ENCODE measurements at regions not wholly inside any gene's neighbourhood (a gene's known extent, or its start where the extent isn't known, plus 50 kb on each side); places are given as distances from the start of the nearest gene placed in this dataset.

DNA sequence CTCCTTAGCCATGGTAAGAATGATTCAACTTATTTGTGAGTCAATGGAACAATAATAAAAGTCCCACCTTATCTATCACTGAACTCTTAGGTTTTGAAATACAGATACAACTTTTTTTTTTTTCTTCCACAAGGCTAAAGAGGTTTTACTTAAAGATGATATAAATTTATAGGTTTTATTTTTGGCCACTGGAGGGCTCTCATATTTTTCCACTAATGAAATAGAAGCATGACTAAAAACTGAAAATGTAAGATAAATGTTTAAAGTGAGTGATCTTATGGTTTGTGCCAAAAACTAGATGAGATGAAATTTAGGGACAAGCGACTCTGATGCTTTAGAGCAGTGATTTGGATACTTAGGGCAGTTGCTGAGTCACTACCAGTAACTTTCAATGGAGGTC is 499.0 kb downstream of the NUF2 start:
- SMC1A ChIA-PET (ENCODE audit: uncharacterized antibody, unreplicated experiment): no interaction called here
- 4% methylated on average over 1 of the region's 1 CpG for WGBS (ENCODE audit: insufficient coverage, insufficient replicate concordance, low lambda C conversion rate, missing lambda C conversion rate)
- no peak overlapping the region for H3K9ac ChIP-seq (ENCODE audit: control insufficient read depth, insufficient read depth, low read length)
- no peak overlapping the region for H3K27ac ChIP-seq (ENCODE audit: control insufficient read depth, insufficient read depth)
- intact Hi-C loops (cut with micrococcal nuclease; ENCODE audit: unreplicated experiment): loop anchor here (10.0 kb wide), 1 partner anchor 964 kb away; no protein-coding TSS in a partner anchor
- no peaks in the 10 kb centered on the region for H4K20me1 ChIP-seq (ENCODE audit: control insufficient read depth, insufficient read depth)
- RAD21 ChIA-PET (ENCODE audit: unreplicated experiment): no interaction called here
- no peak overlapping the region for H3K4me3 ChIP-seq
- CTCF ChIA-PET: no interaction called here
- peak; percentile 14; the same call in 1 of the 2 replicates for TF ChIP-seq RAD21 (IDR thresholded peaks at IDR 0.05; ENCODE audit: insufficient read depth, low read depth, low read length)
- no peak for TF ChIP-seq NBN (IDR thresholded peaks at IDR 0.05)
- FAIRE-seq: no peak
- H3K79me2 ChIP-seq (ENCODE audit: control insufficient read depth, insufficient read depth, low read length): no peaks in the 10 kb centered on the region
- in situ Hi-C loops (cut with MboI): no loop called here
- no peak overlapping the region for H2AFZ ChIP-seq (ENCODE audit: control insufficient read depth, low read depth, low read length)
- H3K4me1 ChIP-seq (ENCODE audit: control insufficient read depth, insufficient read depth, low read length): no peaks in the 10 kb centered on the region
- no peaks in the 10 kb centered on the region for H3K9me3 ChIP-seq (replicated peaks; ENCODE audit: control insufficient read depth, insufficient read depth, low read length)
- DNase-seq (ENCODE audit: low read depth, low spot score): no peak
- no TSS peak for BruUV-seq (replicated peaks)
- peak; percentile 15; the same call in 1 of the 3 replicates for ATAC-seq
- H3K27me3 ChIP-seq (replicated peaks in 1 of 2; ENCODE audit: control insufficient read depth in 2 of 2, insufficient read depth in 2 of 2, low read length in 1 of 2): no peaks in the 10 kb centered on the region
- no peak overlapping the region for H3K4me2 ChIP-seq (ENCODE audit: control insufficient read depth, insufficient read depth)
- POLR2A ChIA-PET: no interaction called here
- H3K36me3 ChIP-seq (ENCODE audit: control insufficient read depth in 2 of 2, insufficient read depth in 2 of 2, low read length in 1 of 2): no peaks in the 10 kb centered on the region

DNA sequence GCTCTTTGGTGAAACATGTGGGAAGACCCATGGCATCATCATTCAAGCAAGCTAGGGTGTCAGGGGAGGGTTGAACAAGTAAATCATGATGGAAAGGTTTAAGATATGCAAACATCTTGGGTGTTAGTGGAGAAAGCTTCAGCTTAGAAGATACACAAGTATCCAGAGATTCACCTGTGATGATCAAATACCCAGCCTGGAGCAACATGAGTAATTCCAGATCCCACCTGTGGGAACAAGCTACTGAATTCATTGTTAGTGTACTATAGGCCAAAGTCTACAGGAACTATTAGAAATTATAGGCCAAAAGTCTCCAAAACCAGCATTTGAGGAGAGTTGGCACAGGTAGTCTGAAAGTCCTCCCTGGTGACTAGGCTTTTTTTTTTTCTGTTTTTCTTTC is 499.9 kb downstream of the NUF2 start:
- RAD21 ChIA-PET (ENCODE audit: unreplicated experiment): no interaction called here
- Histone ChIP-seq H4K20me1 (ENCODE audit: control insufficient read depth, insufficient read depth) (no peaks in the 10 kb centered on the region), H3K27me3 (replicated peaks in 1 of 2; ENCODE audit: control insufficient read depth in 2 of 2, insufficient read depth in 2 of 2, low read length in 1 of 2) (no peaks in the 10 kb centered on the region), H3K27ac (ENCODE audit: control insufficient read depth, insufficient read depth) (no peak overlapping the region), H3K9ac (ENCODE audit: control insufficient read depth, insufficient read depth, low read length) (no peak overlapping the region), H3K4me3 (no peak overlapping the region), H3K36me3 (ENCODE audit: control insufficient read depth in 2 of 2, insufficient read depth in 2 of 2, low read length in 1 of 2) (no peaks in the 10 kb centered on the region), H3K9me3 (replicated peaks; ENCODE audit: control insufficient read depth, insufficient read depth, low read length) (no peaks in the 10 kb centered on the region), H2AFZ (ENCODE audit: control insufficient read depth, low read depth, low read length) (no peak overlapping the region), H3K4me1 (ENCODE audit: control insufficient read depth, insufficient read depth, low read length) (no peaks in the 10 kb centered on the region), H3K79me2 (ENCODE audit: control insufficient read depth, insufficient read depth, low read length) (no peaks in the 10 kb centered on the region), H3K4me2 (ENCODE audit: control insufficient read depth, insufficient read depth) (no peak overlapping the region)
- no TSS peak for BruUV-seq (replicated peaks)
- SMC1A ChIA-PET (ENCODE audit: uncharacterized antibody, unreplicated experiment): no interaction called here
- intact Hi-C loops (cut with micrococcal nuclease; ENCODE audit: unreplicated experiment) (loop anchor here (10.0 kb wide), 1 partner anchor 963 kb away; no protein-coding TSS in a partner anchor), in situ Hi-C loops (cut with MboI) (no loop called here)
- CTCF ChIA-PET: no interaction called here
- POLR2A ChIA-PET: no interaction called here
- FAIRE-seq (no peak), DNase-seq (ENCODE audit: low read depth, low spot score) (no peak), ATAC-seq (no peak)
- TF ChIP-seq SRF (IDR thresholded peaks at IDR 0.05; ENCODE audit: low read depth in 2 of 2, low read length in 2 of 2) (no peak), KAT2A (conservative IDR thresholded peaks at IDR 0.05; ENCODE audit: control insufficient read depth, low read depth, low read length) (no peak), RAD51 (IDR thresholded peaks at IDR 0.05) (no peak)
